Posterior cingulate gyrus (tissue), 11 donors: ENCODE measurements at regions not wholly inside any gene's neighbourhood (a gene's known extent, or its start where the extent isn't known, plus 50 kb on each side); places are given as distances from the start of the nearest gene placed in this dataset.
"Not testable (repeated sequence)": the region's sequence is repeated elsewhere in the genome, so short reads cannot be mapped to it uniquely, and the experiment has no call there.

ENCODE experiments used
- DNase-seq, 10 donors: peaks; one replicate each; pipeline versions ENCODE4 v3.0.0 to v3.0.0-alpha.2; 2020 to 2021; ENCODE audit warnings: mixed read lengths in 3 of 10
- intact Hi-C: fragments of 100-400 bp; cut with DNase I; formaldehyde crosslinking; loops from one replicate; pipeline ENCODE4 v1.15.1; 2023

DNA sequence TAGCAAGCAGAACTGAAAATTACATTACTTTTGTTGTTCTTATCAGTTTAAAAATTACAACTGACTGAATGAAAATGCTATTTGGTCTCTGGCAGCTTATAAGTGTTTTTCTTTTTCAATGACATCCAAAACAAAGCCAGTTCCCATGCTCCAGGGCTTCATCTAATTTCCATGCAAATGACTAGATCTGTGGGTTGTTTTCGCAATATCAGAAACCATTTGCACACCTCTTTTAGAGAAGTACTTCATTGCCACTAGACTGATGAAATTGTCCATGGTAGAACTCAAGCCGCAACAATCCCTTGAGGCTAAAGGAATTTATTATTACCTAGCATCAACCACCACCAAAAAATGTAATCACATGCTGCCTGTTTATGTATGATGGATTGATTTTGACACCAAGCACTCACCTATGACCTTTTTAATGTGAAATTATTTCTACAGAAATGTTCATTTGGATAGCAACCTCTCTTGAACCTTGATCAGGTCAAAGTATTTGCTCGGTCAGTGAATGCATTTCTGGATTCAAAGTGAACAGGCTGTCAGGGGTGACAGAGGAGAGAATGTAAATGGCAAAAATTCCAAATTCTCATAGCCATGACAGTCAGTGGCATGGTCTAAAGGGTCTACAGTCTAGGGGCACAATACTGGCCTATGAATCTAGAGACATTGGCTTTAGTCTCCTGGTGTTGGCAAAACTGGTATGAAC, 769.3 kb downstream of the SORCS1 start:
- intact Hi-C loops: no loop called here
- no peak for DNase-seq

DNA sequence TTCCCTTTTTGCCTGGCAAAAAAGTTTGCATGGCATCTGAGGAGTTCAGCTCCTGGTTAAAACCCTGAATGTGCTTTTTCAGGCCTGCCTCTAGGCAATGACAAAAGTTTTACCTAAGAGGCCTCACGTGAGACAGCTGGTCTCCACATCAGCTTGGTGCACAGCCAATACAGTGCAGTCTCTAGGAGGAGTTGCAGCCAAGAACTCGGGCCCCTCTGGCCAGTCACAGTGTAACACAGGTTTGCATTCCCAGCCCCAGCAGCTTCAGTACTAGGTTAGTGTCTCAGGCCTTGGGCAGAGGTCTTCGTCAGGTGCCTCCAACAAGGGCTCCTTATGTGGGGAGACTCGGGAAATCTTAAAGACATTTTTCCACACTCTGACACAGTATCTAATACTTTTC, 771.7 kb downstream of the SORCS1 start:
- intact Hi-C loops: no loop called here
- DNase-seq: peak in 2 of 10 donors; percentile 35 to 63

GRCh38 chr10:106387063-106387462, 777.4 kb downstream of the SORCS1 start:
- intact Hi-C loops: no loop called here
- no peak for DNase-seq

DNA sequence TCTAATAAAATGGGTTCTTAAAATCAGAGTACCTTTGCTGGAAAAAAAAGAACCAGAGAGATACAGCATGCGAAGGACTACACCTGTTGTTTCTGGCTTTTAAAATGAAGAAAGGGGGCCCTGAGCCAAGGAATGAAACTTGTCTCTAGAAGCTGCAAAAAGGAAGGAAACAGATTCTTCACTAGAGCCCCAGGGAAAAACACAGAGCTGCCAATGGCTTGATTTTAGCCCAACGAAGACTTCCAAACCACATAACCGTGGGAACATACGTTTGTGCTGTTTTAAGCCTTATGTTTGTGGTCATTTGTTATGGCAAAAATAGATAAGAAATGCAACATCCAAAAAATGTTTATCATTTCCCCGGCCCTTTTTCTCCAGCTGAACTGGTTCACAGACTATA, 780.0 kb downstream of the SORCS1 start:
- DNase-seq: no peak
- intact Hi-C loops: no loop called here

DNA sequence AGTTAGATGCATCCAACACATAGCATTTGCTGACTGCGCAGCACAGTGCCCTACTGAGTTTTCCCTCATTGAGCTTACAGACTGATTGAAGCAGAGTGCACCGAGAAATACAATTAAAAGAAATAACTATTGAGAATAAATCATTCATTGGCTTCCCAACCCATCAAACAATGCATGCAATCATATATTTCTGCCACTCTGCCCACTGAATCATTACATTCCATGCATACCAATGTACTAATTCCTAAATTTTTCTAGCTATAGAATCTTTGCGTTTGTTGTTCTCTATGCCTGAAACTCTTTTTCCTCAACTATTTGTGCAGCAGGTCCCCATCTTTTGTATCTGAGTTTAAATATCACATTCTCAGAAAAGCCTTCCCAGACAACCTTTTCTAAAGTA, 783.8 kb downstream of the SORCS1 start:
- no peak for DNase-seq
- intact Hi-C loops: no loop called here

GRCh38 chr10:106378251-106378650, 786.3 kb downstream of the SORCS1 start:
- intact Hi-C loops: no loop called here
- DNase-seq: no peak

DNA sequence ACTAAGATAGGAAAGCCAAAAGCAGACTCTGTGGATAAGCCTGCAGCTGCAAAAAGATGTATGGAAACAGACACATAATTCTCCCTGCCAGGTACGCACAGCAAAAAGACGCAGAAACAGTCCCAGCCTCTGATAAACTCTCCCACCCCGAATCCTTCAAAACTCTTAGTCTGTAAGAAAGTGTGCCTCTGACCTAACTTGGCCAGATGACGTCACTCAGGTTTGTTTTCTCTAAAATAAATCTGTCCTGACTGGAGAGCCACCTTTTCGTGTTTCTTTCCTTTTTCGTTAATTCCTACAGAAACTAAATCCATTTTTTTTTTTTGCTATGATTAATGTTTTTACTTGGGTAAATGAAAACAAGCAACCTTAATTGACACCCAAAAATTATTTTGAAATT, 793.8 kb downstream of the SORCS1 start:
- intact Hi-C loops: no loop called here
- DNase-seq: no peak

DNA sequence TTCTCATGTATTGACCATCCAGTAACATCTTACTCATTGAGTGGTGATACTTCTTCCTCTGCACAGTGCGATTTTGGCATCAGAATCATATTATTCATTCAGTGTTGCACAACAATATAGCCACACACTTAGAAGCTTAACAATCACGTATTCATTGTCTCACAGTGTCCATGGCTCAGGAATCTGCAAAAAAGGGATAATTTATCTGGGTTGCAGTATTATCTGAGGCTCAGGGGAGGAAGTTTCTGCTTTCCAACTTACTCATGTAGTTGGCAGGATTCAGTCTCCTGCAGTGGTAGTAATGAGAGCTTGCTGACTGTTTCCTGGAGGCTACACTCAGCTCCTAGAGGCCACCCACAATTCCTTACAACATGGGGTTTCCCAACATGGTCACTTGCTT, 803.6 kb downstream of the SORCS1 start:
- intact Hi-C loops: no loop called here
- DNase-seq: no peak

GRCh38 chr10:106355450-106355849, 809.1 kb downstream of the SORCS1 start:
- intact Hi-C loops: no loop called here

DNA sequence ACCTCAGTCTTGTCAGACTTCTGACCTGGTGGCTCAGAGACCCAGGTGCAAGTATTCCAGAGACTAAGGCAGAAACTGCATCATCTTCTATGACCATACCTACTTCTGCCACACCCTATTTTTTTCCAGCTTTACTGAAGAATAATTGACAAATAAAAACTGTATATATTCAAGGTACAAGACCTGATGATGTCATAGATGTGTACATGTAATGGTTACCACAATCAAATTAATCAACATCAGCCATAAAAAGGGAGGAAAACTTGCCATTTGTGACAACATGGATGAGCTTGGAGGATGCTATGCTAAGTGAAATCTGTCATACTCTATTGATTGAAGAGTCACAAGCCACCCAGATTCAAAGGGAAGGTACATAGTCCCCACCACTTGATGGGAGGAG, 815.6 kb downstream of the SORCS1 start:
- DNase-seq: no peak
- intact Hi-C loops: no loop called here

More at GRCh38 chr10:106355450-106355849, 809.1 kb downstream of the SORCS1 start:
- no peak for DNase-seq

DNA sequence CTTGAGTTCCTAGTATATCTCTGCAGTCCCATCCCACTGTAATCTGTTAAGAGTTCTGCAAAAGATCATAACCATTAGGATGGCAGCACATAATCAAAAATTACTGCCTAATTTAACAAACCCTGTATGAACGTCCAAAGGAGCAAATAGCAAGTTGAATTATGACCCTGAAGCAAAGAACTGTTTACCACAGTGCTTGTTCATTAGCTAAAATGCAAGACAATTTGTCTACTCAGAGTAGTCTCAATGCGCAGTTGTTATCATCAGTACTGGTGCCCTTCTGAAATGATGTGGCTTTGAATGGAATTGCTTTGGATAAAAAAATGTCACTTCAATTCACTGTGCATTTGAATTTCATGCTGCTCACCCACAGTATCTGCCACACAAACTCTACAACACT, 817.0 kb downstream of the SORCS1 start:
- intact Hi-C loops: no loop called here
- no peak for DNase-seq

GRCh38 chr10:106343539-106343938, 821.0 kb downstream of the SORCS1 start:
- intact Hi-C loops: not testable (repeated sequence)
- peak in 1 of 10 donors; percentile 77 for DNase-seq

GRCh38 chr10:106341356-106341755, 823.1 kb downstream of the SORCS1 start:
- intact Hi-C loops: no loop called here
- DNase-seq: no peak

GRCh38 chr10:106338486-106338885, 826.0 kb downstream of the SORCS1 start:
- intact Hi-C loops: no loop called here
- no peak for DNase-seq

DNA sequence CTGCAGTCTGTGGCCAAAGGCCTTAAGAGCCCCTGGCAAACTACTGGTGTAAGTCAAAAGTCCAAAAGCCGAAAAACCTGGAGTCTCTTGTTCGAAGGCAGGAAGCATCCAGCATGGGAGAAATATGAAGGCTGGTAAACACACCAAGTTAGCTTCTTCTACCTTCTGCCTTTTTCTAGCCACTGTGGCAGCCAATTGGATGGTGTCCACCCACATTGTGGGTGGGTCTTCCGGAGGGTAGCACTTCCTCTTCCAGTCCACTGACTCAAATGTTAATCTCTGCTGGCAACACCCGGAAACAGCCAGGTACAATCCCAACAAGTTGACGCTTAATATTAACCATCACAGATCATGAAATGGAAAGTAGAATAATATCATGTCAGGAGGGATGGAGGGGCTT, 827.6 kb downstream of the SORCS1 start:
- DNase-seq: no peak
- intact Hi-C loops: no loop called here

DNA sequence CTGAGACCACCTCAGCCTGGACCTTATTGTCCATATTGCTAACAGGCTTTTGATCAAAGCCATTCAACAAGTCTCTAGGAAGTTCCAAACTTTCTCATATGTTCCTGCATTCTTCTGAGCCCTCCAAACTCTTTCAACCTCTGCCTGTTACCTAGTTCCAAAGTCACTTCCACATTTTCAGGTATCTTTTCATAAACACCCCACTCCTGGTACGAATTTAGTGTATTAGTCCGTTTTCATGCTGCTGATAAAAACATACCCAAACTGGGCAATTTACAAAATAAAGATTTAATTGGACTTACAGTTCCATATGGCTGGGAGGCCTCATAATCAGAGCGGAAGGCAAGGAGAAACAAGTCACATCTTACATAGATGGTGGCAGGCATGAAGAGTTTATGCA, 836.8 kb downstream of the SORCS1 start:
- intact Hi-C loops: no loop called here
- DNase-seq: no peak

GRCh38 chr10:106320876-106321275, 843.6 kb downstream of the SORCS1 start:
- peak in 2 of 10 donors; percentile 57 to 74 for DNase-seq
- intact Hi-C loops: no loop called here

DNA sequence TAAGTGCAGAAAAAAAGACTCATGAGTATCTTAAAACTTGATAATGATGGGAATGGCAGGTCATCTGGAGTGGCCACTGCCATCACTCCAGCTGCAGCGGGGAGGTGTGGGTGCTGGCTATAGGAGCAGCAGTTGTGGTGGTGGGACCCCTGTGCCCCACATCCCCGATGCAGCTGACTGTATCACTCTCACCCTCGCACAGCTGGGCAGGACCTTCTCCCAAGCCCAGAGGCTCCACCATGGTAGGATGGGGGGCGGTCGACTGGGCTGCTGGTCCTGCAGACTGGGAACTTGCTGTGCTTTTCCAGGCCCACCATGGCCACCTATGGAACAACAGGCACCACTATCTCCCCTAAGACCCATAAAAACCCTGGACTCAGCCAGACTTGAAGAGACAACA, 844.4 kb downstream of the SORCS1 start:
- intact Hi-C loops: no loop called here
- DNase-seq: peak in 2 of 10 donors; percentile 39 to 70

DNA sequence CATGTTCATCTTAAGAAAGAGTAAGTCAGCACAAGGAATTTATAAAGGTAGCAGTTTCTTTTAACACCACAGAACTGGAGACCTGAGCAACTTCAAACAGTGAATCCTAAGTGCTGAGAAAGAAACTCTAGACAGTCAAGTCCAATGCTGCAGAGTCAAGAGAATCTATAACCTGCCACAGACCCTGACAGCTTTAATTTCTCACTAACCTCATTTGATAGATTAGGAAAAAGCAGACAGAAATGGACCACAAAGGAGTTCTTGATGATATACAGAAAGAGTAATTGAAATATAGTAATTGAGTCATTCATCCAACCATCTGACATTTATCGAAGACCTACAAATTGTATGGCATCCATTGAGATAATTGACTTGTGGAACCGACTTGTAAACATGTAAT, 847.0 kb downstream of the SORCS1 start:
- intact Hi-C loops: no loop called here
- DNase-seq: no peak

DNA sequence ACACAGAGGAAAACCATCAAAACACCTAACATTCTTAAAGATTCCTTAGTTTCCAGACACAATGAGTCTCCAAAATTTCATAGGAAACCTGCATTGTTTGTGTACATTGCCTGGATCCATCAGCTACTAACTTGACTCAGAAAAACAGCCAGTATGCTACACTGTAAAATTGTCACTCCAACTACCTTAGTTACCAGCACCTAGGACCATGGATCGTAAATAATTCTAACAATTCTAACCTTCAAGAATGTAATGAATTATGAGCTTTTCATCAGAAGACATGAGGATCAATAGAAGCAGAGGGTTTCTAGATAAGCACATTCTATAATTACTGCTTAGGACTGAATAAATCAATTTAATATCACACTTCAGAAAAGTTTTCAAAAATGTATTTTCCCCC, 851.5 kb downstream of the SORCS1 start:
- intact Hi-C loops: no loop called here
- no peak for DNase-seq

- no peak for DNase-seq
- intact Hi-C loops: no loop called here
Measured at GRCh38 chr10:106312087-106312486, 852.4 kb downstream of the SORCS1 start.

GRCh38 chr10:106311590-106311989, 852.9 kb downstream of the SORCS1 start:
- DNase-seq: no peak
- intact Hi-C loops: no loop called here

GRCh38 chr10:106310596-106310995, 853.9 kb downstream of the SORCS1 start:
- DNase-seq: no peak
- intact Hi-C loops: no loop called here
